GM21786 (cell line): ENCODE measurements at regions not wholly inside any gene's neighbourhood (a gene's known extent, or its start where the extent isn't known, plus 50 kb on each side); places are given as distances from the start of the nearest gene placed in this dataset.

Source experiments
- ATAC-seq: cut with Tn5 transposase; IDR thresholded peaks from one replicate; pipeline ENCODE4 v1.9.1; 2021; ENCODE audit not compliant: unreplicated experiment

DNA sequence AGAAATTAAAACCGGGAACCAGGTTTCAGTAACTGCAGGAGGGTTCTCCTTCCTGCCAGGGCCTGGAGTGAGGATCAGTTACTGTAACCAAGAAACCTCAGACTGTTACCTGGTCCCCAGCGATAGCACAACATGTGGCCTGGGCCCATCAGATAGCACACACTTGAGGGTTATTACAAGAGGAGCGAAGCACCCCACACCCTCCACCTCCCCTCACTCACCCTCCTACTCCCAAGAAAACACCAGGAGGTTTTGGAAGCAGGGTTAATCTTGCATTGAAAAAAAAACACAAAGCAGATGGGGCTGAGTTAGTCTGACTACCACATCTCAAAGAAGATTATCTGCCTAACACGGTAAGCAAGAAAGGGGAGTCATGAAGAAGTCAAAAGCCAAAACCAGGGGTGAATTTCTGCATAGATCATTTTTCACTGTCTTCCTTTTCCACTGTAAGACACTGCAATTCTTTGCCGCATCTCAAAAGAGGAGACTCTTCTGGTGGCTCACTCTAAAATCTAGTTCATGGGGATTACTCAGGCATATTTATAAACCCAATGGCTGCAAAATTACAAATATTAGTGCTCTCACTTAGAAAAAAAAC is 75.9 kb upstream of the DOCK9 start:
- no peak for ATAC-seq

DNA sequence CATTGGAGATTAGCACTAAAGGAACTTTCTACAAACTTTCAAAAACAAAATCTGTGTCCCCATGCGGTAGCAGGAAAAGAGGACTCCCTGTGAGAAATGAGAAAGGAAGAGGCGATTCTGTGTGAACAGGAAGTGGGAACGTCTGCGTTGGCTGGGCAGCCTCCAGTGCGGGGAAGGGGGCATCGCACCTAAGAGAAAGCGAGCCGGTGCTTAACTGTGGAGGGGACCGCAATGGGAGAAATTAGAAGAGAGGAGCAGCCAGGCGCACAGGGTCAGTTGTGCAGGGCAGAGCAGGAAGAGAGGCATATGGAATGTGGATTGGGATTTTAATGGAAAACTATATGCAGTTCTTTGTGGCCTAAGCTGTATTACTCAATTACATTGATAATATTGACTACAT is 77.4 kb upstream of the DOCK9 start:
- ATAC-seq, result no peak

DNA sequence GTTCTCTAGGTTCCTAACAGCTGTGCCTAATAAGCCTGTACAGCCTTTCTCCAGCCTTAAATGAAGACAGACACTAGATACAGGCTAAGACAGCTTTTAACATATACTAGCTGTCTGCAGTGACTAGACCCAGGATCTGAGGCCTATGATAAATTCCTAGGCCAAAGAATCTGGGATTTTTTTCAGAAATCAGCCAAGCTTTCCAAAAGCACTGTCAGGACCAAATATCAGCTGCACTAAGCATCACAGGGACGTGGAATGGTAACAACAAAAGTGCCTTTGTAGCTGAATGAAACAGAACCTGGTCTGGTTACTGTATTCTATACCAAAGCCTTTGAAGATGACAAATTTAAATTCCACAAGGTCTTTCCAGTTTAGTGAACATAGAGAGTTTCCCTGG is 77.9 kb upstream of the DOCK9 start:
- no peak for ATAC-seq

GRCh38 chr13:99056381-99057014 is 78.6 kb upstream of the DOCK9 start:
- no peak for ATAC-seq

DNA sequence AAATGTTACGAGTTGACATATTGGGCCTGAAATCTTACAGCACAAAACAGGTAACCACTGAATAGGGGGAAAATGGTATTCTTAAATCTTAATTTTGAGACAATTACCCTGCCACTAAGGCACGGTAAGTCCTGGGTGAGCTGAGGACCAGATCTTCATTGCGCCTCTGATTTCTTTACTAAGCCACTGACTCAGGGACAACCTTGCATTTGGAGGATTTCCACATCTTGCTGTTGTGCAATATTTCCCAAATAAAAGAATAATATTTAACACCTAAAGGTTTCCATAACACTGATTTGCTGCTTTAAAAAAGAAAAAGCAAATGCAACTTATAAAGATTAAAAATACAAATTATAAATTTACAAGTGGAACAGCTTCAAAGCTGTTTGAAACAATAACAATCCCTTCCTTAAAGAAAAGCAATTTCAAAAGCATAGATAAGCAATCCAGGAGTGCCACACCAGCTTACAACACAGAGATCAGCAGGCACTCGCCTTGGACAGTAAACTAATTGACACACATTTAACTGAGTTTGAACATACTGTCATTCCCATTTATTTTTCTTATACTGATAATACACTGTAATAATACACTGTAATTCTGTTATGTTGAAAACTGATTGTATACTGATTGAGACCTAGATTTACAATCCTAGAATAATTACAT is 79.6 kb upstream of the DOCK9 start:
- no peak for ATAC-seq

DNA sequence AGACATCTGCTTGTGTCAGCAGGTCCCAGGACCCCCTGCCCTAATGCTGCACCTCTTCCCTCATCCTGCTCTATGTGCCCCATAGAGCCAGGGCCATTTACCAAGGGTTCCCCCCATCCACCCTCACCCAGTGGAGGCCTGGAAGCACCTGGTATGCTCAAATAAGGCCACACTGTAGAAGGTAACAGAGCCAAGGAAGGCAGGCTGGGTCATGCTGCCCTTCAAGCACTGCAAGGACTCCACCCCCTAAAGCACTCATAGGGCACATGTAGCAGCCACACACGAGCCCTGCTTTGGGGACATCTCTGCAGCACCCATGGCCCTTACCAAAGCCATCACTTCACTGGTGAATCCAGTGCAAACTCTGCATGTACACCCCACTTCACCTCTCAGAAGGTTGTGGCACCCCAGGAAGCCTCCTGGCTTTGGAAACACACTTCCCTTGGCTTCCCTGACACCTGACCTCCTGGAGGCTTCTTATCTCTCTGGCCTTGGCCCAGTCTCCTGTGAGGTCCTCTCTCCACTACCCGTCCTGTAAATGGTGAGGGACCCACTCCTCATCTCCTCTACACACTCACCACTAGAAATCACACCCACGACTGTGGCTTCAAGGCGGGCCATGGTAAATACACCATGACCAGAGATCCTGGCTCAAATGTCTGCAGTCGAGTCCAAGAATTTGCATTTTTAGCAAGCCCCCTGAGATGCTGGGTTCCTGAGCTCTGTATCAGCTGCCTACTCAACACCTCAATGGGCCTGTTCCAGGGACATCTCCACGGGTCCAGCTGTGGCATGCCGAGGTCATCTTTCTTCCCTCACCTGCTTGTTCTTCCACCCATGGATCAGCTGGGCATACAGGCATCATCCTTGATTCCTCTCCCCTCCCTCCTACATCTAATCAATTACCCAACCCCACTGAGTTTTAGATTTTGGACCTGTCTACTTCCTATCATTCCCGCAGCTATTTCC is 80.9 kb upstream of the DOCK9 start:
- ATAC-seq, result no peak

GRCh38 chr13:99059498-99060075 is 81.7 kb upstream of the DOCK9 start:
- no peak for ATAC-seq

DNA sequence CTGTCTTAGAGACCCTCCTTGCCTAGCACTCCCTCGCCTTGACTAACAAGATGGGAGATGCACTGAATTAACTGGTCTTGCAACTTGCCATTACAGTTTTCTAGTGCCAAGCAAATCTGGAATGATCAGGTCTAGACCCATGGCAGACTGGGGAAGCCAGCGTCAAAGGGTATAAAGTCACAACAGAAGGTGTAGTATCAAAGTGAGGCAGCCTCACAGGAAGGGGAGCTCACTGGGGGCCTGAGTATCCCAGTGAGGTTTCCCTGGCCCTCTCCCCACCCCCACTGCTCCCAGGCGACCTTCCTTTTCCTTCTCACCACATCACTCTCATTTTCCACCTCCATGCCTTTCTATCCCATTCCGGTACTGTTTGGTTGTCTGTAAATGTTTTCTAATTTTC is 83.5 kb upstream of the DOCK9 start:
- no peak for ATAC-seq

DNA sequence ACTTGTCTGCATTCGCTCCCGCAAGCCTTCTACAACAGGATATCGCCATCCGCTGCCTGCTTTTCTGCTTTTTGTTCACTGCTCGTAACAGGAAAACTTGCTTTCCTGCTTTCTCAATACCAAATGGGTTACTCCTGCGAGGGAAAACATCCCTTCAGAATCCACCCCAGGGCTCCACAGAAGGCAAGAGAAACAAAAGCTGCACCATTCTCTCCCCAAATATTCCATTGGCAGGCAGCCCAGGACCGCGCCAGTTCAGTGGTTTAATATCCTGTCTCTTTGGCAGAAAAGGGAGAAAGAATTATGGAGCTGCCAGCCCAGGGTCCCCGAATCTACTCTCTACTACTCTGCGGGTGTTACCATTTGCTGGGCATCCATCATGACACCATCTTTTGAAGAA is 84.7 kb upstream of the DOCK9 start:
- no peak for ATAC-seq

GRCh38 chr13:99063178-99063577 is 85.3 kb upstream of the DOCK9 start:
- no peak for ATAC-seq

GRCh38 chr13:99063952-99064351 is 86.1 kb upstream of the DOCK9 start:
- ATAC-seq, result no peak

GRCh38 chr13:99064624-99065234 is 86.9 kb upstream of the DOCK9 start:
- ATAC-seq, result no peak

- no peak for ATAC-seq
Measured at GRCh38 chr13:99065235-99066015, 87.6 kb upstream of the DOCK9 start.

GRCh38 chr13:99066219-99066618 is 88.4 kb upstream of the DOCK9 start:
- ATAC-seq, result no peak

GRCh38 chr13:99067159-99067985 is 89.5 kb upstream of the DOCK9 start:
- ATAC-seq, result no peak

GRCh38 chr13:99071211-99071610 is 93.3 kb upstream of the DOCK9 start:
- ATAC-seq, result no peak

DNA sequence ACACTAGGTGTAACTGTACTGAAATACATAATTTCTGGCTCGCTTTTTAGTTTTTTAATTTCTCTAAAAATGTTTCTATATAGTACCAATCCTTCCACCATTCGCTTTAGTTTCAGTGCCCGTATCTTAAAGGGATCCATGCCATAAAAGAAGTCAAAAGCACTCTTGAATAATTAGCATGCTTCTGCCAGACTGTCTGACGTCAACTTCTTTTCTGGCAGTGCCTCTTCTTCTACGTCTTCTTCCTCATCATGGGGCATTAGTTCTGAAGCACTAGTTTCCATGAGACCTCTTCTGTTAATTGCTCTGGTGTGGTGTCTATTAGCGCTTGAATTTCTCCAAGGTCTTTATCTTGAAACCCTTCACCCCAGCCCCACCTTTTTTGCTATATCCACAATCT is 93.8 kb upstream of the DOCK9 start:
- no peak for ATAC-seq

DNA sequence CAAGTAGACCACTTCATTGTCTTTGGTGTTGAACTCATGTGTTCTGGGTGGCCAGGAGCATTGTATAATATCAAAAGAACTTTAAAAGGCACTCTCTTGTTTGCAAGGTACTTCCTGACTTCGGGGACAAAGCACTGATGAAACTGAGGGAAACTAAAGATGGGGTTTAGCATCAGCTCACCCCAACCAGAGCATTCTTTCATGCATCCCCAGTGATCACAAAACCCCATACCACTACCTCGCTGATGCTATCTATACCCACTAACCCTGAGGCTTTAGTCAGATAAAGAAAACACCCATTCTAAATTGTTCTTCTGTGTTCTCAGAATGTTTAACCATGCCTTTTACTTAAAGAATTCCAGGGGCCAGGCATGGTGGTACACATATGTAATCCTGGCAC is 94.5 kb upstream of the DOCK9 start:
- no peak for ATAC-seq

GRCh38 chr13:99072941-99073340 is 95.1 kb upstream of the DOCK9 start:
- ATAC-seq, result no peak
